Activated CD4-positive, alpha-beta T cell treated with anti-CD3 and anti-CD28 coated beads, Interleukin-2, amount 50 U/mL, for 48 hours (primary cell): ENCODE measurements at regions not wholly inside any gene's neighbourhood (a gene's known extent, or its start where the extent isn't known, plus 50 kb on each side); places are given as distances from the start of the nearest gene placed in this dataset.
"Not testable (repeated sequence)": the region's sequence is repeated elsewhere in the genome, so short reads cannot be mapped to it uniquely, and the experiment has no call there.

Experiments used
- DNase-seq, 2 experiments: peaks; one replicate each; pipeline ENCODE4 v3.0.0-alpha.2; 2020

GRCh38 chr3:8020047-8020841 is 481.4 kb upstream of the LMCD1 start:
- DNase-seq: no peak

- DNase-seq: no peak
Observed at GRCh38 chr3:8027954-8028353, 473.7 kb upstream of the LMCD1 start.

GRCh38 chr3:8050283-8050682 is 451.3 kb upstream of the LMCD1 start:
- no peak for DNase-seq

DNA sequence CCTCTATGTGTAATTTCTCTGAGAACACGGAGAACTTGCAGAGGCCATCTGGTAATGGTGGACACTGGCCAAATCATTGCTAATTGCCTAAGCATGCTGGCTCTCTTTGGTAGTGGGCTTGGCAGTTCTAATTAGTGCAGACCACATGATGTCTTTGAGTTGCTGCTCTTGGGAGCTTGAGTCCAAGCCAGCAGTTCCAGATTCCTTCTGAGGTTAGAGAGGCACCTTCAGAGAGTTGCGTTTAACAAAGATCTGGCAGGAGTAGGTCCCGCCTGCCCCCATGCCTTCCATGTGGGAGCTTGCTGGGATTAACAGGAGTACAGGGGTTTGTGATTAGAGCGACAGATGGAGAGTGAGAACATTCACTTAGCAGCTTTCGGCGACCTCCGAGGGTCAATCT is 449.0 kb upstream of the LMCD1 start:
- no peak for DNase-seq

- DNase-seq: not testable (repeated sequence)
Observed at GRCh38 chr3:8068135-8068534, 433.5 kb upstream of the LMCD1 start.

DNA sequence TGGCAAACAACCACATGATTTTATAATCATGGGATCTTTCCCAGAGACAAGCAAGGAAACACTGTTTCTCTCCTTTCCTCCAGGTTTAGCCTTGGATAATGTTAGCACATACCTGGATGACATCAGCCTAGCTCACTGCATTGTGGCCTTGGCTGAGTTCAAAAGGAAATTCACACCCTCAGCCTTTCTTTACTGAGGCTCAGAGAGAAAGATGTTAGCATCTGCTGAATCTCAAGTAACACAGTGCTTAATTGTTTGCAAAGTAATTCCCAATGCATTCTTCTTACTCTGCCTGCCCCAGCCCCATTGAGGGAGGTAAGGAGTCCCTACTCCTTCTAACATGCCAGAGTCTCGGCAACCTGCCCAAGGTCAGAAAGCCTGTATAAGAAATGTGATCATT is 432.2 kb upstream of the LMCD1 start:
- no peak for DNase-seq

GRCh38 chr3:8070011-8070410 is 431.6 kb upstream of the LMCD1 start:
- DNase-seq: no peak

GRCh38 chr3:8074740-8075139 is 426.9 kb upstream of the LMCD1 start:
- not testable (repeated sequence) for DNase-seq

- no peak for DNase-seq
Observed at GRCh38 chr3:8077126-8077525, 424.5 kb upstream of the LMCD1 start.

- DNase-seq: no peak
Observed at GRCh38 chr3:8080464-8080863, 421.2 kb upstream of the LMCD1 start.

GRCh38 chr3:8085498-8085897 is 416.1 kb upstream of the LMCD1 start:
- no peak for DNase-seq

GRCh38 chr3:8087951-8088350 is 413.7 kb upstream of the LMCD1 start:
- no peak for DNase-seq

- no peak for DNase-seq
Observed at GRCh38 chr3:8094415-8094814, 407.2 kb upstream of the LMCD1 start.

GRCh38 chr3:8095724-8096123 is 405.9 kb upstream of the LMCD1 start:
- no peak for DNase-seq

DNA sequence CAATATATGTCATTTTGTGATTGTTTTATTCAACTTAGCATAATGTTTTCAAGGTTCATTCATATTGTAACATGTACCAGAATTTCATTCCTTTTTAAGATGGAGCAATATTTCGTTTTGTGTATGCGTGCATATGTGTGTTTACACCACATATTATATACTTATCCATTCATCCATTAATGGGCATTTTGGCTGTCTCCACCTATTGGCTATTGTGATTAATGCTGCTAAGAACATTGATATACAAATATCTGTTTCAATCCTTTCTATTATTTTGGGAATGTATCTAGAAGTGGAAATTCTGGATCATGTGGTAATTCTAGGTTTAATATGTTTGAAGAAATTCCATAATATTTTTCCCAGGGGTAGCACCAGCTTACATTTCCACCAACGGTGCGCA is 403.9 kb upstream of the LMCD1 start:
- no peak for DNase-seq

DNA sequence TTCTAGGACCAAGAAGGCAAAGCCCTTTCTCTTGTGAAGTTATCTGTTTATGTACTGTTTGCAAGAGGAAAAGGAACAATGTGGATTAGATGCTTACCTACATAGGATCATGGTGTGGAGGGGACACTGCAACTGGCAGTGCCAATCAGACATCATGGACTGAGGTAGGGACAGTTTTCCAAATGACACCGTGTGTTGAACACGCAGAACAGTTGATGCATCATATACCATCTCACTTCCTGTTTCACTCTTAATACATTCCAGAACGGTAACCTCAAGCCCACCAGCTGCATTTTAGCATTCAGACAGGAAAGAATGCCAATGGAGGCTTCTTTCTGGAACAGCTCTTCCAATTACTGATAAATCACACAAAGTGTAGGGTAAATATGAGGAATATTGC is 397.7 kb upstream of the LMCD1 start:
- no peak for DNase-seq

- DNase-seq: no peak
Observed at GRCh38 chr3:8106921-8107320, 394.7 kb upstream of the LMCD1 start.

DNA sequence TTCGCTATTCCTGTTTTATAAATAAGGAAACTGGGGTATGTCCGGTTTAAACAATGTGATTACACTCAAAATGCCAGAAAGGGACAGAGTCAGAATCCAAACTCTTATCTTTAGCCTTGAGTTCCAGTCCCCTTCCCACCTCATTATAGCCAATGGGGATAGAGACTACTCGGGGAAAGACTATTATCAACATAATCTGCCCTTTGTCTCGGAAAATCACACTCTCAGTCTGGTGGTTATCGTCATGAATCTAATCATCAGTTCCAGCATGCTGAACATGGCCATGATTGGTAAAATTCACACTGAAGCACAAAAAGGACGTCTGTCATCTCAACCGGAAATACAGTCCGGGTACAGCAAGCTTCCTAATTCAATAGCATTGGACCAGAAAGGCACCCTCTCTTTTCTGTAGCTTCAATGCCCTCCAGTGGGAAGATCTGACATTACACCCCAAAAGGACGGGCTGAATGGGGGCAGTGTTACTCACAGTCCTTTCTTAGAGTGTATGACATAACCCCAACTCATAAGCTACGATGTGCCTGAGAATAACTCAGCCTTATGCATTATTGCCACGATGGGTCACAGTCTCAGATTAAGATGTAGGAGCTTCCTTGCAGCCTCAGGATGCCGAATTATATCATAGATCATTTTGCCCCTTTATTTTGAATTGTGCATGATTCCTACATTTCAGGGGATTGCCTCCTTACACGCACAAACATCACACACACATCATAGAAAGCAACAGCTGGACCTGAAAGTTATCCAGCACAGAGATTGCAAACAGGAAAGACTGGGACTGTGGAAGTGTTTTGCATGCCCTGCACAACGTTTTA is 390.4 kb upstream of the LMCD1 start:
- peak; percentile 57 to 69 for DNase-seq

- DNase-seq: no peak
Observed at GRCh38 chr3:8112587-8112986, 389.0 kb upstream of the LMCD1 start.

DNA sequence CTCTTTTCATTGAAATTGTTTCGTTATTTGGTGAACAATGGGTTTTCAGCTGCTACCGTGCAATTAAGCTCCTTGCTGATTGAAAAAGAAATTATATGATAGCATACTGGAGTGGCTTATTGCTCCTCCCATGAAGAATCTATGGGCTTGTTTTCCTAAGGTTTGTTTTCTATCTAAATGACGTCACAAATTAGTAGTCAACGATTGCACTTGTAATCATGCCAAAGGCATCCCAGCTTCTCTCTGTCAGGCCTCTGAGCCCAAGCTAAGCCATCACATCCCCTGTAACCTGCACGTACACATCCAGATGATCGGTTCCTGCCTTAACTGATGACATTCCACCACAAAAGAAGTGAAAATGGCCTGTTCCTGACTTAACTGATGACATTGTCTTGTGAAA is 388.0 kb upstream of the LMCD1 start:
- no peak for DNase-seq

- no peak for DNase-seq
Observed at GRCh38 chr3:8128686-8129085, 372.9 kb upstream of the LMCD1 start.

- DNase-seq: no peak
Observed at GRCh38 chr3:8136553-8136952, 365.1 kb upstream of the LMCD1 start.

- DNase-seq: no peak
Observed at GRCh38 chr3:8143186-8143585, 358.4 kb upstream of the LMCD1 start.

DNA sequence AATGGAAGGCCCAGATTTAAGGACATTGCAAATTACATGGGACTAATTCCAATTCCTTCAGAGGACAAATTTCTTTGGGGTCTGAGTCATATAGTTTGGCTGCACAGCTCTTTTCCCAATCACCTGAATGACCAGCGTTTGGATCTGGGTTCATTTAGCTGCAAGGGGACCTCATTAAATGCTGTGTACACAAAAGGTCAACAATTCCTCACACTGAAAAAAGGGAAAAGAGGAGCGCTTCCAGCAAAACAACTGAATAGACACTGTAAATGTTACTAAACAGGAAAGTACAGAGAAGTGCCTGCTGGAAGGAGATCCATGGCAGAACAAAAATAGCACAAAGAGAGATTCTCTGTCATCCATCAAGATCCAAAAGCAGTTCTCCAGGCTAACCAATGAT is 356.0 kb upstream of the LMCD1 start:
- no peak for DNase-seq
